Parathyroid adenoma (tissue), 2 donors: ENCODE measurements at regions not wholly inside any gene's neighbourhood (a gene's known extent, or its start where the extent isn't known, plus 50 kb on each side); places are given as distances from the start of the nearest gene placed in this dataset.

Source experiments
- H2AFZ ChIP-seq: fragments of 300-600 bp; sonication (generic); one replicate; pipeline ENCODE4 v1.7.0; 2017; ENCODE audit warnings: antibody characterized with exemption, mild to moderate bottlenecking
- H3K27ac ChIP-seq: fragments of 300-600 bp; sonication (generic); one replicate; pipeline ENCODE4 v1.7.0; 2017
- H3K27me3 ChIP-seq: fragments of 300-600 bp; sonication (generic); one replicate; pipeline ENCODE4 v1.7.0; 2017; ENCODE audit warnings: low read length; ENCODE audit not compliant: control insufficient read depth, insufficient read depth
- H3K36me3 ChIP-seq: fragments of 300-600 bp; sonication (generic); one replicate; pipeline ENCODE4 v1.7.0; 2017; ENCODE audit warnings: low read length; ENCODE audit not compliant: control insufficient read depth, insufficient read depth
- H3K4me1 ChIP-seq: fragments of 300-600 bp; sonication (generic); one replicate; pipeline ENCODE4 v1.7.0; 2017; ENCODE audit warnings: control low read depth
- H3K4me2 ChIP-seq: fragments of 300-600 bp; sonication (generic); one replicate; pipeline ENCODE4 v1.7.0; 2017; ENCODE audit warnings: low read length
- H3K4me3 ChIP-seq: fragments of 300-600 bp; sonication (generic); one replicate; pipeline ENCODE4 v1.7.0; 2017; ENCODE audit warnings: low read depth, low read length
- H3K79me2 ChIP-seq: fragments of 300-600 bp; sonication (generic); one replicate; pipeline ENCODE4 v1.7.0; 2017; ENCODE audit warnings: control low read depth
- H3K9ac ChIP-seq: fragments of 300-600 bp; sonication (generic); one replicate; pipeline ENCODE4 v1.7.0; 2017; ENCODE audit warnings: mild to moderate bottlenecking
- H3K9me3 ChIP-seq: fragments of 300-600 bp; sonication (generic); one replicate; pipeline ENCODE4 v1.7.0; 2017; ENCODE audit warnings: low read length; ENCODE audit not compliant: control insufficient read depth
- TF ChIP-seq, protein P1 (sequence below): fragments of 300-600 bp; sonication (generic); IDR thresholded peaks from one replicate; pipeline ENCODE4 v1.7.0; 2017; ENCODE audit warnings: antibody characterized with exemption, mild to moderate bottlenecking
- donor health status: primary hyperparathyroidism.

DNA sequence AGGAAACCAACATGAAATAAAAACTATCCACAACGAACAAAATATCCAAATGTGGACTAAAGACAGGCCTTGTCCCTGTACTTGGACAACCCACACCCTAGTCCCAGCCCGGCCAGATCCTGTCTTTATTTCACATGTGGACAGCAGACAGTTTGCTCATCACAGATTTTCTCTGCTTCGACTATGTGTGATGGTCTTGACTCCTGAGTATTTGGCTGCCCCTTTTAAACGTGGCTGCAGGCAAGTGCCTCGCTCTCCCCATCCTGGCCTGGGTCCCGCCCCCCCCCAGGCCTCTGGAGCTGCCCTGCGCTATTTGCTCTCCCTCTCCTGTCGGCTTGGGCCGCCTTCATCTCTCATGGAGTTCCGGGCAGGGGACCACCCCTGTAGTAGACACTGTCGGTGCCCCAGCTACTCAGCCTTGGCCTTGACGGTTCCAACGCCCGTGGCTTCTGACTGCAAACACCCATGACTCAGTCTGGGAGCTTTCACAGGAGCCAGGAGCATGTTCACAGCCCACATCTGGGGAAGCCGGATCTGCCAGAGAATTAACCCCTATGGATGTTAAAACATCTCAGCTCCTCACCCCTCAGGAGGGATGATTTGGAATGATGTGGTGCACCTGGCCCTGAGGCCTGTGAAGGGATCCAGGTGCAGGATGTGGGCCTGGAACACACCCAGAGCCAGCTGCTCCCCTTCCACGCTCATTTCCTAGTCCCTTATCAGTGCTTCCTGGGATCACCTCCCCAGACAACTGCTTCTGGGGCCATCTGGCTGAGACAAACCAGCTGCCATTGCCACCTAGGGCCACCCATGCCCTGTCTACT, 229.7 kb upstream of the RPL38 start:
- Histone ChIP-seq H3K4me1 (no peaks in the 10 kb centered on the region), H3K27me3 (no peaks in the 10 kb centered on the region), H3K27ac (no peak overlapping the region), H3K4me3 (no peak overlapping the region), H3K36me3 (no peaks in the 10 kb centered on the region), H3K9me3 (no peaks in the 10 kb centered on the region), H3K79me2 (no peaks in the 10 kb centered on the region), H2AFZ (no peak overlapping the region), H3K9ac (no peak overlapping the region), H3K4me2 (no peak overlapping the region)
- TF ChIP-seq, protein P1, sequence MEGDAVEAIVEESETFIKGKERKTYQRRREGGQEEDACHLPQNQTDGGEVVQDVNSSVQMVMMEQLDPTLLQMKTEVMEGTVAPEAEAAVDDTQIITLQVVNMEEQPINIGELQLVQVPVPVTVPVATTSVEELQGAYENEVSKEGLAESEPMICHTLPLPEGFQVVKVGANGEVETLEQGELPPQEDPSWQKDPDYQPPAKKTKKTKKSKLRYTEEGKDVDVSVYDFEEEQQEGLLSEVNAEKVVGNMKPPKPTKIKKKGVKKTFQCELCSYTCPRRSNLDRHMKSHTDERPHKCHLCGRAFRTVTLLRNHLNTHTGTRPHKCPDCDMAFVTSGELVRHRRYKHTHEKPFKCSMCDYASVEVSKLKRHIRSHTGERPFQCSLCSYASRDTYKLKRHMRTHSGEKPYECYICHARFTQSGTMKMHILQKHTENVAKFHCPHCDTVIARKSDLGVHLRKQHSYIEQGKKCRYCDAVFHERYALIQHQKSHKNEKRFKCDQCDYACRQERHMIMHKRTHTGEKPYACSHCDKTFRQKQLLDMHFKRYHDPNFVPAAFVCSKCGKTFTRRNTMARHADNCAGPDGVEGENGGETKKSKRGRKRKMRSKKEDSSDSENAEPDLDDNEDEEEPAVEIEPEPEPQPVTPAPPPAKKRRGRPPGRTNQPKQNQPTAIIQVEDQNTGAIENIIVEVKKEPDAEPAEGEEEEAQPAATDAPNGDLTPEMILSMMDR: no peak

DNA sequence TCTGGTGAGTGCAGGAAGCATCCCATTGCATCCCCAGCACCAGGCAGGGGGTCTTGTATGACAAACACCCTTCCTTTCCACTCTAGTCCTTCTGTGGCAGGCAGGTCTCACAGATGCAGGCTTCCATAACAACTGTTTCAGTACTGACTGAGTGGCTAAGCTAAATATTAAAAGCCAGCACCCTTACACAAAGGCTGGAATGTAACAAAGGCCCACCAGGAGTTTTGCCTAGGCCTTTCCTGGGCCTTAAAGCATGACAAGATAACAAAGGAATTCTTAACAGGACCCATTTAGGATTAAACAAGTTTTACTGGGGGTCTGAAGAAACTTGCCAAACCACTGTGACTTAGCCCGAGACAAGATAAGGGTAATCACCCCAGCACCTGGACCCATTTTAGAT, 228.9 kb upstream of the RPL38 start:
- no peaks in the 10 kb centered on the region for H3K4me1 ChIP-seq
- H3K79me2 ChIP-seq: no peaks in the 10 kb centered on the region
- no peak overlapping the region for H3K27ac ChIP-seq
- no peak overlapping the region for H3K4me3 ChIP-seq
- TF ChIP-seq, protein P1: no peak
- H3K4me2 ChIP-seq: no peak overlapping the region
- no peak overlapping the region for H2AFZ ChIP-seq
- H3K36me3 ChIP-seq: no peaks in the 10 kb centered on the region
- H3K9ac ChIP-seq: no peak overlapping the region
- no peaks in the 10 kb centered on the region for H3K27me3 ChIP-seq
- no peaks in the 10 kb centered on the region for H3K9me3 ChIP-seq

DNA sequence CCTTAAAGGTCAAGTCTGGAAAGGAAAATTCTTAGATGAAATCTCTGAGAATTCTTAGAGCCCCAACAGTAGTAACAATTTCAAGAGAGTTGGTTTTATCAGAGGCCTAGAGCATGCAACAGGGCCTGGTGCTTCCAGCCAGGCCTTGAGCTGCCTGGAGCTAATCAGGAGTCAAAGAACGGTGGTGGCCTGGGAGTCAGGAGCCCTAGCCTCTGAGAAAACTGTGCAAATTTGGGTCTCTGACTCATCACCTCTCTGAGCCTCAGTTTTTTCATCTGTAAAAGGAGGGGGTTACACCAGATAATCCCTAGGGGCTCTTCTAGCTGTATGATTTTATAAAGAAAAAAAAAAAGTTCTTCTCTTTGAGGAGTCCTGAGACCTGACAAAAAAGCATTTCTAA, 227.3 kb upstream of the RPL38 start:
- H3K4me1 ChIP-seq: no peaks in the 10 kb centered on the region
- no peaks in the 10 kb centered on the region for H3K36me3 ChIP-seq
- H2AFZ ChIP-seq: no peak overlapping the region
- no peak overlapping the region for H3K4me2 ChIP-seq
- TF ChIP-seq, protein P1: no peak
- no peaks in the 10 kb centered on the region for H3K9me3 ChIP-seq
- no peaks in the 10 kb centered on the region for H3K27me3 ChIP-seq
- no peaks in the 10 kb centered on the region for H3K79me2 ChIP-seq
- no peak overlapping the region for H3K27ac ChIP-seq
- no peak overlapping the region for H3K4me3 ChIP-seq
- H3K9ac ChIP-seq: no peak overlapping the region

DNA sequence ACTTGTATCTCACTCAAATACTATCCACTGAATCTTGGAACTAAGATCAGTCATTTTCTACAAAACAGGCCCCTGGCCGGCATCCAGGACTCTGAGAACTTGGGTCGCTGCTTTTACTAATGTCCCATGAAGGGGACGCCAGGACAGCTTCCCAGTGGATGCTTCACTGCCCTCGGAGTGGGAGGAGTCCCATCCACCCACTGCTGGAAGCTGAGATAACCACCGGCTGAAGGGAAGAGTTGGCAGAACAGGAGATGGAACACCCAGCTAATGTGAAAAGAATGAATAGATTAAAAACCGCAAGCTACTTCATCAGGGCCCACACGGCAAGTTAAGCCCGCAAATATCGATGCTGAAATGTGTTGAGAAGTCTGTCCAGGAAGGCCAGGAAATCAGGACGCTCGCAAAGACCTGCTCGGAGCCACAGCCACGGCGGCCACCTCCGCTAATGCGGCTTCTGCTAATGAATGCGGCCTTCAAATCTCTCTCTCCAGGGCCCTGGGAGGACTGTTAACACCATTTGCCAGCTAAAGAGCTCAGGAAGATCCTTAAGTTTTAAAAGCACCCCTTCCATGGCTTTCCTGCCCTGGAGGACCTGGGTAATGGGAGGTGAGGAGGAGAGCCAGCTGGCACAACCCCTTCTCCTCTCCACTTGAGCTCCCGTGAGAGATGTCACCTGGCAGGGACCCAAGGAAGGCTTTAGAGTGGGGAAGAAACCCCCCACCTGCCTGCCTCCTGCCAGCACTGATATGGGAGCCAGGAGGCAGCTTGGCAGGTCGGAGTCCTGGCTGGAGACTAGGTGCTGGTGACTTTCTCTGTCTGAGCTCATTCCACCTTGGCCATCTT, 226.6 kb upstream of the RPL38 start:
- no peaks in the 10 kb centered on the region for H3K4me1 ChIP-seq
- no peaks in the 10 kb centered on the region for H3K9me3 ChIP-seq
- H3K9ac ChIP-seq: no peak overlapping the region
- H3K79me2 ChIP-seq: no peaks in the 10 kb centered on the region
- no peak overlapping the region for H3K4me3 ChIP-seq
- no peaks in the 10 kb centered on the region for H3K27me3 ChIP-seq
- no peak overlapping the region for H2AFZ ChIP-seq
- no peak overlapping the region for H3K4me2 ChIP-seq
- H3K36me3 ChIP-seq: no peaks in the 10 kb centered on the region
- TF ChIP-seq, protein P1: no peak
- no peak overlapping the region for H3K27ac ChIP-seq
